AG04450 (cell line): ENCODE measurements at regions not wholly inside any gene's neighbourhood (a gene's known extent, or its start where the extent isn't known, plus 50 kb on each side); places are given as distances from the start of the nearest gene placed in this dataset.
"Not testable (repeated sequence)": the region's sequence is repeated elsewhere in the genome, so short reads cannot be mapped to it uniquely, and the experiment has no call there.

Source experiments
- CTCF ChIA-PET: fragments of 300-600, 350-600 bp; formaldehyde crosslinking; extraction: SDS; loops from one replicate; lab custom pipeline; 2022; ENCODE audit warnings: antibody characterized with exemption, inconsistent platforms; lab: Charles Lee
- POLR2A ChIA-PET: fragments of 350-600 bp; formaldehyde crosslinking; extraction: SDS; loops from one replicate; lab custom pipeline; 2021; ENCODE audit warnings: antibody characterized with exemption, inconsistent platforms; lab: Yijun Ruan, JAX
- DNase-seq: peaks from one replicate; pipeline ENCODE4 v3.0.0-alpha.2; 2011; ENCODE audit warnings: low read depth, low spot score
- H3K27ac ChIP-seq: one replicate; pipeline ENCODE4 v1.5.1; 2012; ENCODE audit warnings: low read depth, low read length, control low read depth
- H3K27me3 ChIP-seq: one replicate; pipeline ENCODE4 v1.6.0; 2012; ENCODE audit warnings: low read length; ENCODE audit not compliant: control insufficient read depth, insufficient read depth
- H3K4me3 ChIP-seq: 2 replicates; pipeline ENCODE4 v1.5.1; 2011; ENCODE audit warnings: mild to moderate bottlenecking, low read depth, low read length, control low read depth
- H3K9me3 ChIP-seq: 2 replicates; pipeline ENCODE4 v1.5.1; 2012; ENCODE audit warnings: low read length; ENCODE audit not compliant: control insufficient read depth, insufficient read depth
- TF ChIP-seq, protein P1 (sequence below): IDR thresholded peaks from 2 replicates; pipeline ENCODE4 v1.5.1; 2011; ENCODE audit warnings: low read depth, low read length, control low read depth, inconsistent platforms

DNA sequence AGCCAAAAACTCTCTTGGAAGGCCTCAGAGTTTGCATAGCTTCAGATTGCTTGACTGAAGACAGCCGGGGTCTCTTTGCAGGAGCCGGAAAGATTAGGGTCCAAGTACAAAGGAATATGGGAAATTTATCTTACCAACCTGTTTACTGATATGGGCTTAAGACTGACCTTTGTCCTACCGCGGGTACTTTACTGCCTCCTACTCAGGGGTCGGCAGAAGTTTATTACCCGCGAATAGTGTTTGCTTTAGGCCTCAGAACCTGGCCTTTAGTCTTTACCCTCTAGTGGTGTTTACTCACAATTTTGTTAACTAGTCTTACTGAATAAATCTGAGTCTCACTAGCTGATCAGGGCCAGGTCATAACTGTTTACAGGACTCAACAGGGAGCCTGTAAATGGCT is 765.4 kb upstream of the SPRY2 start:
- TF ChIP-seq, protein P1, sequence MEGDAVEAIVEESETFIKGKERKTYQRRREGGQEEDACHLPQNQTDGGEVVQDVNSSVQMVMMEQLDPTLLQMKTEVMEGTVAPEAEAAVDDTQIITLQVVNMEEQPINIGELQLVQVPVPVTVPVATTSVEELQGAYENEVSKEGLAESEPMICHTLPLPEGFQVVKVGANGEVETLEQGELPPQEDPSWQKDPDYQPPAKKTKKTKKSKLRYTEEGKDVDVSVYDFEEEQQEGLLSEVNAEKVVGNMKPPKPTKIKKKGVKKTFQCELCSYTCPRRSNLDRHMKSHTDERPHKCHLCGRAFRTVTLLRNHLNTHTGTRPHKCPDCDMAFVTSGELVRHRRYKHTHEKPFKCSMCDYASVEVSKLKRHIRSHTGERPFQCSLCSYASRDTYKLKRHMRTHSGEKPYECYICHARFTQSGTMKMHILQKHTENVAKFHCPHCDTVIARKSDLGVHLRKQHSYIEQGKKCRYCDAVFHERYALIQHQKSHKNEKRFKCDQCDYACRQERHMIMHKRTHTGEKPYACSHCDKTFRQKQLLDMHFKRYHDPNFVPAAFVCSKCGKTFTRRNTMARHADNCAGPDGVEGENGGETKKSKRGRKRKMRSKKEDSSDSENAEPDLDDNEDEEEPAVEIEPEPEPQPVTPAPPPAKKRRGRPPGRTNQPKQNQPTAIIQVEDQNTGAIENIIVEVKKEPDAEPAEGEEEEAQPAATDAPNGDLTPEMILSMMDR = no peak
- Histone ChIP-seq H3K27me3 (no peaks in the 10 kb centered on the region), H3K27ac (no peak overlapping the region), H3K9me3 (peaks cover 4% of the 10 kb centered on the region; the same call in 1 of the 2 replicates), H3K4me3 (no peak overlapping the region)
- ChIA-PET CTCF (no interaction called here), POLR2A (no interaction called here)
- DNase-seq = no peak

- H3K4me3 ChIP-seq = no peak overlapping the region
- peaks cover 4% of the 10 kb centered on the region; the same call in 1 of the 2 replicates for H3K9me3 ChIP-seq
- no peaks in the 10 kb centered on the region for H3K27me3 ChIP-seq
- CTCF ChIA-PET = no interaction called here
- no peak overlapping the region for H3K27ac ChIP-seq
- POLR2A ChIA-PET = no interaction called here
- DNase-seq = no peak
- TF ChIP-seq, protein P1 = no peak
Observed at GRCh38 chr13:81104035-81104715, 763.2 kb upstream of the SPRY2 start.

DNA sequence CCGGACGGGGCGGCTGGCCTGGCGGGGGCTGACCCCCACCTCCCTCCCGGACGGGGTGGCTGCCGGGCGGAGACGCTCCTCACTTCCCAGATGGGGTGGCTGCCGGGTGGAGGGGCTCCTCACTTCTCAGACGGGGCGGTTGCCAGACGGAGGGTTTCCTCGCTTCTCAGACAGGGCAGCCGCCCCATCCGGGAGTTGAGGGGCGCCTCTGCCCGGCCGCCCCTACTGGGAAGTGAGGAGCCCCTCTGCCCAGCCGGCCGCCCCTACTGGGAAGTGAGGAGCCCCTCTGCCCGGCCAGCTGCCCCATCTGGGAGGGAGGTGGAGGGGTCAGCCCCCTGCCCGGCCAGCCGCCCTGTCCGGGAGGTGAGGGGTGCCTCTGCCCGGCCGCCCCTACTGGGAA is 761.1 kb upstream of the SPRY2 start:
- POLR2A ChIA-PET, DNase-seq, H3K9me3 ChIP-seq, H3K27ac ChIP-seq, H3K27me3 ChIP-seq, H3K4me3 ChIP-seq, CTCF ChIA-PET: not testable (repeated sequence)

DNA sequence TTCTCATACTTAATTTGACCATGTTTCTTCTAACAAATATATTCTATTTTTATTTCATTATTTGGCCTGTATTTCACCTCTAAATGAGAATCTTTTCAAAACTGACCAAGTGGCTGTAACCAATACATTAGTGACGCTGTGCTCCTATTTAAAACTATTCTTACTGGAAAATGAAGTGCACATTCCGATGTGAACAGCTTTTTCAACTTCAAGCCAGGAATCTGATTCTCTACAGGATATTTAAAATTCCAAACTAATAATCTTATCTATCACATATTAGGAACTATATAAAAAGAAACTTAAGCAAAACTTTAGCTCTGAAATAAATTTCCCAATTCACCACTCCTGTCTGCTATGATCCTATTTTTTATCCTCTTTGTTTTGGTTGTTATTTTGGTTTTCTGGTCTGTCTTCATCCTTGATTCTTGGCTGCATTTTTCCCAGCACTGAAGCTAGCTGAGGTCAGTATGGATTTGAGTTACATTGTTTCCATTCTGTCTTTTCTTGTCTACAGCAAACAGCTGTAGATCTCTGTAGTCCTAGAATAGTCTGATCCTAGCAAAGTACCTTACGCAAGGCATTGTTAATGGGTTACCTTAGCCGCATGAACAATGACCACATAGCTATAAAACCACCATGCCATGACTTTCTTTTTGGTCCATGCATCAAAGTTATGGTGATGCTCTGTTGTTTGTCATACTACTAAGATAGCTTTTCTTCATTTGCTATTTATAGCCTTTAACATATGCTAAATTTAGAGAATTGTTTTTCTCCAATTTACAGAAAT is 748.6 kb upstream of the SPRY2 start:
- ChIA-PET POLR2A (interaction anchor here (0.5 kb wide), 1 partner anchor 16 kb away, joined by 11 read pairs; no protein-coding TSS in a partner anchor), CTCF (interaction anchor here (0.5 kb wide), 1 partner anchor 20 kb away, joined by 5 read pairs; no protein-coding TSS in a partner anchor)
- H3K27ac ChIP-seq = no peak overlapping the region
- TF ChIP-seq, protein P1 = no peak
- no peaks in the 10 kb centered on the region for H3K27me3 ChIP-seq
- H3K4me3 ChIP-seq = no peak overlapping the region
- DNase-seq = no peak
- no peaks in the 10 kb centered on the region for H3K9me3 ChIP-seq

DNA sequence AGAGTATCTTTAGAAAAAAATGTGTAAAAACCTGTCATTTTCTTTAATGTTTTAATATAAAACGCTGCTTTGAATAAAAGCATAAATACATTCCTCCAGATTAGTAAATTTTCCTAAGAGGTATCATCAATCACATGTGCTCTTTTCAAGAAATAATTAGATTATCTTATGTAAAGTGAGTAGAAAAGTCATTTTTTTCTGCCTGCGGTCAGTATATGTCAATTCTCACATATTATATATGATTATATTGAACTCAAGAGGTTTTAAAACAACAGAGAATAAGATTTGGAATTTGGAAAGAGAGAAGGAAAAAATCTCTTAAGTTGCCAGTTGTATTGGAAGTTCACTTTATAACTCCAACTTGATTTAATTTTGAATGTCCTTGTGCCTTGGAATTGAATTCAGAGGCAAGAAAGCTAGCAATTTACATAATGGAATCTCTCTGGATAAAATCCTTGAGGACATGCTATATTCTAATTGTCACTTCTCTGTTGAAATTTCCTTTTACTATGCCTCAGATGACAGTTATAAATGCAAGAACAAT is 740.1 kb upstream of the SPRY2 start:
- Histone ChIP-seq H3K27ac (no peak overlapping the region), H3K4me3 (no peak overlapping the region), H3K9me3 (no peaks in the 10 kb centered on the region), H3K27me3 (no peaks in the 10 kb centered on the region)
- DNase-seq = no peak
- TF ChIP-seq, protein P1 = no peak
- ChIA-PET POLR2A (no interaction called here), CTCF (no interaction called here)
